T1000 (cell line): ENCODE measurements at regions not wholly inside any gene's neighbourhood (a gene's known extent, or its start where the extent isn't known, plus 50 kb on each side); places are given as distances from the start of the nearest gene placed in this dataset.

ENCODE experiments used
- DNase-seq: peaks from one replicate; lab custom pipeline; 2025; ENCODE audit warnings: mixed read lengths; lab: John Stamatoyannopoulos, UW

DNA sequence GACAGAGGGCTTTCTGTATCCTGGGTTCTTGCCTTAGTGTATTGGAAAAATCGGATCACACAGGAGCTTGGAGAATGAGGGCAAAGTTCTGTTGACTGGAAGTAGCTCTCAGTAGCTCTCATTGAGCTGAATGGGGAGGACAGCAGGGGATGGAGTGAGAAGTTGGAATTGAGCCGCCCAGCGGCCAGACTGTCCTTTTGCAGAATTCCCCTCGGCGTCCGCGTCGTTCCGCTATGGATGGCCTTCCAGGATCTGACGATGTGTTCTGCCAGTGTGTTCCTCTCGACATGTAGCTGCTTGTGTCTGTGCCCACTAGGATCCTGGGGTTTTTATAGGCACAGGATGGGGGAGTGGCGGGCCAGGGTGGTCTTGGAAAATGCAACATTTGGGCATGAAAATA is 351.8 kb upstream of the SEMA3A start:
- no peak for DNase-seq

DNA sequence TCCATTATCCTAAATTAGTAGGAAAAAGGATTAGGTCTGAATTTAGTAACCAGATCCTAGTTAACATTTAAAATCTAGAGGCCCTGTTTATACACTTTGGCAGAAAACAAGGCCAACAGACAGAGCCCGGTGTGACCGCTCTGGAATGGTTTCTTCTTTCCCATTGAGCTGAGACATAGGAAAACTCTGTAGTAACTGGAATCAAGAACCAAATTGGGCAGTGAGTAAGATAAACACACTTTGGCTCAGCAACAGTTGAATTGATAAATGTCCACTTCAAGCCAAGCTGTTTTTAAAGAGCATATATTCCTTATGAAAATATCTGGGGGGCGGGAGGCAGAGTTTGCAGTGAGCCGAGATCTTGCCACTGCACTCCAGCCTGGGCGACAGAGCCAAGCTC is 343.7 kb upstream of the SEMA3A start:
- no peak for DNase-seq

DNA sequence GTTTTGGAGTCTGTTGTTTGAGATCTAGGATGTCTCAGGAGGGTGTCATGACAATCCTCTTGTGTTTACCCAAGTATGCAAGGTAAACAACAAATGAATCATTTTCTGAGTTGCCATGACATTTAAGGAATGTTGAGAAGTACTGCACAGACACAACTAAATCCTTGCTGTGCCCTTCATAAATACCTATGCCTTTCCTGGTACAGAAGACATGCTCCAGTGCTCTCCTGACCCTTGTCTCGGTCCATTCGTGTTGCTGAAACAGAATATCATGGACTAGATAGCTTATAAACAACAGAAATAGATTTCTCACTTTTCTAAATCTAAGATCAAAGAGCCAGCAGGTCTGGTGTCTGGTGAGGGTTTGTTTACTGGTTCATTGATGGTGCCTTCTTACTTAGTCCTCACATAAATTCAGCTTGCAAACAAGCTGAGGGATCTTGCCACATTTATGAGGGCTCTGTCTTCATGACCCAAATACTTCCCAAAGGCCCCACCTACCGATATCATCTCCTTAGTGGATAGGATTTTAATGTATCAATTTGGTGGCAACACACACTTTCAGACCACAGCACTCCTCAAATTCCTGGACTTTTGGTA is 341.8 kb upstream of the SEMA3A start:
- DNase-seq, result no peak

DNA sequence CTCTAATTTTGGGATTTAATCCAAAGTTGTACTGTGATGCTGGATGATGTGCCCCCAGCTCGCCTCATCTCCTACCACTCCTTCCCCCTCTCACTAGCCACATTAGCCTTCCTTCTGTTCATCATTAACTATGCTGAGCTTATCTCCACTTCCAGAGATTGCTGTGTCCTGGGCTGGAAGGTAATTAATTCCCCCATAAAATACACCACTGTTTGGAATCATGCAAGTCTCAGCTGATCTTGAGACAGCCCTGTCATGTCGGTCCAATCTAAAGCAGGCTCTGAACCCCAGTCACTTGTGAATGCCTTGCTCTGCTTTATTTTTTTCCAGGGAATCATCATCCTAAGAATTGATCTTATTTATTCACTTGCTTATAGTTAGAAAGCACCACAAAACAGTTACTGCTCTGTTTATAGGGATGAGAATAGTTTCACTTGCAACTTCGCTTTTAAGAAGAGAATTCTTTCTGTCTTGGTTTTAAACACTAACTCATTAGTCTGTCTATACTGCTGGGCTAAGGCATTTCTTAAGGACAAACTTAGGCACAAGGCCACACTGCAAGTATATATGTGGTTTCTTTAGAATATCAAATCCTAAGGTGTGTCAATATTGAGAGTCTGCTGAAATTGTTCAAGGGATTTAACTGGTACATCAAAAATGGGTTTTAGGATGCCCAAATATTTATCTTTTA is 341.1 kb upstream of the SEMA3A start:
- no peak for DNase-seq

DNA sequence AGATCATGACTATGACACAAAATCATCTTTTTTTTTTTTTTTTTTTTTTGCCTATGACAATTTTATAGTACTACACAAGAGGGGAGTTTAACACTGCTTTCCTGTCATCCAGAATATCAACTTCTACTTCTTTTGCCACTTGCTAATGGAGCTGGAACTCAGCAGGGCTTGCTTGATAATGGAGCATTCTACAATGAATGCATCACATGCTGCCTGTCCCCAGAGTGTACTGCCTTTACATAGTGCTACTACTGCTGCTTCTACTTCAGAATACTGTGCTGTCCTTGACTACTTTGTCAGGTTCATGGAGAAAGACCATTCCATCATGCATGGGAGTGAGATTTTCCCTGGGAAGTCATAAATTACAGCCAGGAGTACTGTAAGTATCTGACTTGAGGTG is 338.6 kb upstream of the SEMA3A start:
- no peak for DNase-seq

DNA sequence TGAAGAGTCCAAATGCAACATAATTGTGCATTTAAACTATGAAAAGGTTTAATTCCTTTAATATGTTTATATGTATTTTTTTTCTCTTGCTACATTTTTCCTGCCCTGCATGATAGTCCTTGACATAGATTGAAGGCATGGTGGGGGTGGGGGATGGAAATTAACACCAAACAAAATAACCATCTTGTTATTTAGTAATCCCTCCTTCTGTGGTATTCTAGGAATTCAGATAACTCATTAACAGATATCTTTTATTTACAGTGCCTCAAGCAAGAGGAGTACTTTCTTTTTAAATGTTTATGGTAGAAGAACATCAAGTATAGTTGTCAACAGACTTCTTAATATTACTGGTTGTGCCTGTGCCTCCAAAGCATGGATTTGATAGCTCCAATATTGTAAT is 337.6 kb upstream of the SEMA3A start:
- DNase-seq, result no peak

DNA sequence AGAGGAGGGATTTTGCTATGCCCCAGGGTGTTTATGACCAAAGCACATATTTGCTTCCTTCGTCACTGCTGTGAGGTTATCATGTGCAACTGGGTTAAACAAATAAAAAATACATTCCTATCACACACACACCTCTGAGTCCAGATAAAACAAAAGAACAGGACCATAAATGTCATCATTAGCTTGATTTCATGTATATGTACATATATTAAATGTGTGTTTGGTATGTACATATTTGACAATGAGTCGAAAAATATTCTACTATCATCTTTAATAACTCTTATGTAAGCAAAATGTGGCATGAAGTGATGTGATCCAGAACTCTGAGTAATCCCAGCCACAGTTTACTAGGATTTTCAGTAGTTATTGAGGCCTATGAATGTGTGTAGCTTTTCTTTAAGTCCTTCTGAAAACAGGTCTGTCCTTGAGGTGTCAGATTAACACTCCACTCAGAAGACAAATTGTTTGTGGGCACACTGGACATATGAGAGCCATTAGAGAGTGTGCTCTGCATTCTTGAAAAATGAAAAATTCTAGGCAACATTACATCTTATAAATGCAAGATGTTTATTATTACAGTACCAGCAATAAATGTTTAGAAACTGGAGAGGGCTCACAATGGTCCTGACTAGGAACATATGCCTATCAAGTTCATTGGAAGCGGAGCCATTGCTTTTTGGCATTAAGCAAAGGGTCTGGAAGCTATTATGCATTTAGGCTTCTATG is 335.1 kb upstream of the SEMA3A start:
- DNase-seq, result peak; percentile 39

DNA sequence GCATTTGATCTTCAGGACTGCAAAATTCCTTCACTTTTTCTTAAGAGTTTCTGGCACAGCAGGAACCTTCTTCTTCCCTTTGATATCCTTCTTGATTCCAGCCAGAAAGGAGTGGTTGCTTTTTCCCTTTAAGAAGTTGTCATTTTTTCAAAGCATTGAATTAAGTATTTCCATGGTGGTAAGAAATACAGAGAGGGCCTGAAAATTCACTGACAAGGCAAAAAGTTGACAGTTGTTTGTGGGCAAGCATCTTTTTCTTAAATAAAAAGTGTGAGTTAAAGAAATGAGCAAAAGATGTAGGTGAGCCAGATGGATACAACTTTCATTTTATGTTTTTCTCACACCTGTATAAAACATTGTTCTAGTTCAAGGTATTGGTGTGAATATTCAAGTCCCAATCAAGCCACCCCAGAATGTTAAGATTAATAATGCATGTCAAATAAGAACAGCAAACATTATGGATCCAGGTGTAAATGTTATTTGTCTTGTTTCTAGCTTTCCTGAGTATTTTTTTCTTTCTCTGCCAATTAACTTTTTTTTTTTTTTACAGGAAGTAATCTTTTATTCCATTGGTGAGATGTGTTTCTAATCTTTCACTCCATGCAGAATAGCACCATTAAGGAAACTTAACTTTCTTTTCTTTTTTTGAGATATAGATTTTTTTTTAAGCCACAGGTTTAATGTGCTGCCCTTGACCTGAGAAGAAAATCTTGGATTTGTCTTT is 334.3 kb upstream of the SEMA3A start:
- DNase-seq, result no peak

DNA sequence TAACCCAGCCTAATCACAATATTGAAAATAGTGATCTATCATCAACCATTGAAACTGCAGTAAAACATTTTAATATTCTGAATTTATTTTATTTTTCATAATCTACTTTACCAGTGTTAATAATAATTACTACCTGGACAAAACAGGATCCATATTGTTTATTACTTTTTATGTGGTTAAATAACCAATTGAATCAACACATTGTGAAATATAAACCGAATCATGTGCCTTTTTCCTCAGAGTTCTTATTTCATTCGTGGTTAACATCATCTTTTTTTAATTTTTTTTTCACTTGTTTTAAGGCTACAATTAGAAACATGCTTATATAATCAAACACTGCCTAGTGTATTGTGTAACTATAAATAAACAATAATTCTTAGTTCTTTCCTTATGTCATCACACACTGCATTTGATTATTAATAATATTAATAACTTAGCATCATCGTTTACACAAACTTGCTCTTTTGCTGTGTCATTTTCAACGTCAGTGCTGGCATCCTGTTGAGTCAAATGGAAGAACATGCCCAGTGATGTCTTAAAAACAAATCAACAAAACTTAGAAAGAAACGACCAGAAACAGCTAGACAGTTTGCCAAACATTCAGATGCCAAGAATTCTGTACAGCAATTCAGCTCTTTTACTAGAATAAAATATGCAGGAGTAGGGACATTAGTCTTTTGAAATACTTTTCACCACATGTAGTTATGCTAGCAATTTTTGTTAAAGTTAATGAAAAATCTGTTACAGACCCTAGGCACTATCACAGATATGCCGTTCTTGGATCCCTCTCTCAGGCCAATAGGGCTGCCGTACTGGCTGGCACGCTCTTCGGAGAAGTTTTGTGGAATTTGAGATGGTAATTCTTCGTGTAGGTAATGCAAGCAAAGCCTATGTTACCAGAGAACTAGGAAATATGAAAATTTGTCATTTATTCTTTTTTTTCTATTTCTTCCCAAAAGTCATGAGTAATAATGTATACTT is 330.4 kb upstream of the SEMA3A start:
- DNase-seq, result no peak

DNA sequence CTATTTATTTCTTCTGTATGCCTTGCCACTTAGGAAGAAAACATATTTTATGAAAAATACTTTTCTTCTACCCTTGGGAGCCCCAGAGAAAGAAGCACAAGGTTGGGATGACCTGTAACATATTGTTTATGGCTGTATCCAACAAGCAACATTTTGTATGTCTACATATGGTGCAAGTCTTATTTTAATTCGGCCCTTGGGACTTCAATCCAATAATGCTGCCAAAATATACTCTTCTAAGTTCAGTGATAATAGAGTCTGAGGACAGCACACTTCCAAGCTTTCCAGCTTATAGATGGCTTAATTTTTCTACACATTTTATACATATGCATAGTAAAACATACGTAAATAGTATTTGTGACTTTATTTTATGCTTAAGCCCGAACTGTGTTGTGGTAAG is 318.5 kb upstream of the SEMA3A start:
- no peak for DNase-seq

DNA sequence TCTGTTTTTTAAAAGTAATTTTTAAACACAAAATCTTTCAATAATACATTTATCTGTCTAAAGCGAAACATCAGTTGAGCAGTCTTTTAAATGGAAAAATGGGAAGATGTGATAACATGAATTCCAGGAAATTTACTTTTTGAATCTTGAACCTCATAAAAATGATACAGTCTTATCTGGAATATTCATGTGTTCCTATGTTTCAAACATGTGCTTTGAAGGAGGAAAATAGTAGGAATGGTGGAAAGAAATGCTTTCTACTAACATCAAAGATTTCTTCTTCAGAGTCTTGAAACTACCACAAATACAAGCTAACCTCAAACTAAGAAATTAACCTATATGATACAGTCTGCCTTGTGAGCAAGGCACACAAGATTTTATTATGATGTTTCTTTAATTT is 317.5 kb upstream of the SEMA3A start:
- no peak for DNase-seq

DNA sequence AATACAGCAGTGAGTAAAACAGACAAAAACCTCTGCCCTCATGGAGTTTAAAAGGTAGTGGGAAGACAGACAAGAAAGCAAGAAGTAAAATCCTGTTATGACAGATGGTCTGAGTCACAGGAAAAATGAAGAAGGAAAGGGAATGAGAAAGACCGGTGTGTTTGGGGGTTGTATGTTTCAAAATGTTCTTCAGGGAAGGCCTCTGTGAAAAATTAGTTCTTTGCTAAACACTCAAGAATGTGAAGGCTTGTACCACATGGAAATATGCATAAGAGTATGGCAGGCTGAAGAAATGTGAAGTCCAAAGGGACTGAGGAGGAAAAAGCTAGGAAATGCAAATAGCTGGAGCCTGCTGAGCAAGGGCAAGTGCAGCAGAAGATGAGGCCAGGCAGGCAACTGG is 315.9 kb upstream of the SEMA3A start:
- DNase-seq, result no peak

DNA sequence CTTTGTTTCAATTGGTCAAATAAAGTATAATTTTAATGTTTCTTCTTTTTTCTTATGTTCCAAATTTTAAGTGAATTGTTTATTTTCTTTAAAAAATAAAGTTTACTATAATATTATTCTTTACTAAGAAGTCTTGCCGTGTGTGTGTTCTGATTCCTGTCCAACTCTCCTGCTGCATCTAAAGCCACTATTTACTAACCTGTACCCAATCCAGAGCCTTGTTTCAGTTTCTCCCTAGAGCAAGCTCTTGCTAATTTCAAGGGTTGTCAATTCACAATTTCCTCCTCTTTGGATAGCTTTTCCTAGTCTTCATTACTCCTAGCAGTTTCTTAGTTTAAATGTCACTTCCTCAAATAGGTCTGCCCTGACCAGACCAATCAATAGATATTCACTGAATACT is 314.9 kb upstream of the SEMA3A start:
- no peak for DNase-seq

DNA sequence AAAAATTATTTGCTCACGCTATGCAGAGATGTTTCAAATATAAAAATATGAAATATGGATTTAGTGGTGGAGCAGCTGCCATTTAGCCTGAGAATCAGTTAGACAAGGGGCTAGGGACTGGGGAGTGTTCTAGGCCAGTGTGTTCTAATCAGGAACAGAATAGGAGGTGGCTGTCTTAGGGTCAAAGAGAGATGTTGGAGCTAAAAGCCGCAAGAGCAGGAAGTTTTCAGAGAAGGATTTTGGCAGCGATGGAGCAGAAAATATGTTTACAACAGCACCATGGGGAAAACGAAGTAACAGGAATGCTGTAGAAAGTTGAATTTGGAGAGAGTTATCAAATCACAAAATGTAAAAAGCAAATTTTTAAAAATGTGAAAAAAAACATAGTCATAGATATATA is 314.0 kb upstream of the SEMA3A start:
- no peak for DNase-seq

DNA sequence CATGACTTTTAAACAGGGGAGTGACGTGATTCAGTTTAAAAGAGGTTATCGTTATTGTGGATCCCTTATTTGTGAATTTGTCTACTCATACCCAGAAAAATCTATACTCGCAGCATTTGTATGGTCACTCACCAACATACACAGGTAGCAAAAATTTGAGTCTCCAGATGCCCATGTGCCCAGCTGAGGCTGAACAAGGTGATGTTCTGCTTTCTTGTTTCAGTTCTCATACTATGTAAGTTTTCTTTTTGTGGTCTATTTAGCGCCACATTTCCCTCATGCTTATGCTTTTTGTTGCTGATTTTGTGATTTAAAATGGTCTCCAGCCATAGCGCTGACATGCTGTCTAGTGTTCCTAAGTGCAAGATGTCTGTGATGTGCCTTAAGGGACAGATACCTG is 312.9 kb upstream of the SEMA3A start:
- DNase-seq, result no peak

DNA sequence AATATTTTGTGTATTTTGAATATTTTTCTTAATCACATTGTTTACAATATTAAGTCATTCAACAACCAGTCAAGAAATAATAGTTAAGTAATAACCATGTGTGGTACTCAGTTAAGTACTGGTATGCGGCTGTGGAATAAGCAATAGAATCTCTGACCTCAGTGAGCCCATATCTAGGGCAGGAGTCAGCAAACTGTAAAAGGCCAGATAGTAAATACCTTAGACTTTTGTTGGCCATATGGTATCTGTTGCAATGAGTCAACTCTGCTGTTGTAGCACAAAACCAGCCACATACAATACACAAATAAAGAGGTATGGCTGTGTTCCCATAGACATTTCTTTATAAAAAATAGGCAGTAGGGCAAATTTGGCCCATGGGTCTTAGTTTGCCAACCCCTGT is 311.6 kb upstream of the SEMA3A start:
- no peak for DNase-seq

DNA sequence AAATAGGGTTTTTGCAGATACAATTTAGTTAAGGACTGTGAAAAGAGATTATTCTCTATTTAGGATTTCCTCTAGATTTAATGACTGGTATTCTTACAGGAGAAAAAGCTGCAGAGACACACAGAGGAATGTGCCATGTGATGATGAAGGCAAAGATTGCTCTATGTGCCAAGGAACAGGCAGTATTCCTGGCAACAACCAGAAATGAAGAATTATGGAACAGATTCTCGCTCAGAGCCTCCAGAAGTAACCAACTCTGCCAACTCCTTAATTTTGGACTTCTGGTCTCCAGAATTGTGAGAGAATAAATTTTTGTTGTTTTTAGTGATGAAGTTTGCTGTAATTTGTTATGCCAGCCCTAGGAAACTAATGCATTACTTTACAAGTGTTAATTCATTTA is 307.6 kb upstream of the SEMA3A start:
- no peak for DNase-seq

DNA sequence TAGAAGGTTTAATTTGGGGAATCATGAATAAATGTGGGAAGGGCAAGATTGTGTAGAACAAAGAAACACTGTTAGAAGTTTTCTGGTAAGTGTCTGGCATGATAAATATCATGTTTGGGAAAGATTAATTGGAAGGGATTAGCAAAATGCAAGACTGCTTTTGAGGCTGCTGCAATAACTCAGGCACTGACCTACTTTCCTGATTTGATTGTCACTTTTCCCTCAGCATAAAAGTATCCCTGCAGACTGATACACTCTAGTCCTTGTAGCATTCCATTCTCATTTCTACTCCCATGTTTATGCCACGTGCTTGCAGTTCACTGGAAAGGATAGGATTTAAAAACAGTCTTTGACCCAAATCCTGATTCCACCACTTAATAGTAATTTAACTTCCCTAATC is 303.3 kb upstream of the SEMA3A start:
- DNase-seq, result no peak

DNA sequence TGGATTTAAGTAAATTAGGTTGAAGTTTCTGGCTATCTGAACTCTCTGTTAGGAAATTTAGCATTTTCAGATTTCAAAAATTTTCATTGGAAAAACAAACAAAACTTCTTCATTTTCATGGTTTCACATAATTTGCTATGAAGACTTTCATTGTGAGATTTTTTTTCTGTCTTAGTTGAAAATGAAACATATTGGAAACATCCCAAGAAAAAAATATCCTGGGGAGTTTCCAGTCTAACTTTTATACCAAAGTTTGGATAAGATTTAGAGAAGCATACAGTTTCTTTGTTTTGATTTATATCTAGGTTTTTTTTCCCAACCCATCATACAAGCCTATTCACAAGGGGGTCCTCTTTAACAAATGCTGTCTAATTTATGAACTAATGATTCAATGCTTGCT is 300.5 kb upstream of the SEMA3A start:
- no peak for DNase-seq

DNA sequence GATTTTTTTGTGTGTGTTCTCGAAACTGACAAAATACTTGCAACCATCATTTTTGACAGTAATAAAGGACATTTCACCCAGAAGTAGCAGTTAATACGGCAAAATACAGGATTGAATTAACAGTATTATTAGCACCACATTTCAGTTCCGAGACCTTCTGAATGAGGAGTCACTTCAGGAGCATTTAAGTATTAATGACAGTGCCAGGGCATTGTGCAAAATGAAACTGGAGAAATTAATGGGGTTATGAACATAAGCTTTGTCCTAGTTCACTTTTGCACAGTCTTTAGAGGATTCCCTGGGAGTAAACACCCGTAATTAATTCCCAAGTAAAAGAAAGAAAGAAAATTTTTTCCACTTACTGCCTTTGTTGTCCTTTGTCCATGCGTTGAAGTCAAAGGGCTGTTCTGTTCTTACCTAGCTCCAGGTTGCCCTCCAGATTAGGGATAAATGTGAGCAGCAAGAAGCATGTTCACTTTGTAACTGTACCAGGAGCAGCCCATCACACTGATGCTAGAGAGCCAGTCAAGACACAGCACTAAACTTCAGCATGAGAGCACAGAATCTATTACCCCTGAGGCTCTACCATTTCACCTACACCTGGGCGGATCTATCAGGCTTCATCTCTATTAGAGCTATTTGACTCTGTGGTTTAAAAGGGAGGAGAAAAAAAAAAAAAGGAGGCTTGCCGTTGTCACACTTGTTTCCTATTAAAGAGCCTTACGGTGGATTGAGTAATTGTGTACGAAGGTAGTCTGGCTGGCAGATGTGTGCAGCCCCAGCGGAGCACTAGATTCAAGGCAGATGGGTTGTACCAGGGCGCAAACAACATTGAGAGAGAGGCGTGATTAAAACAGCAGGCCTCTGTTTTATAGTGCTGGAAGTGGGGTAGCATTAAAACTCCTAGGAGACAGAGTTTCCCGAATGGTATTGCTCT is 297.8 kb upstream of the SEMA3A start:
- no peak for DNase-seq

DNA sequence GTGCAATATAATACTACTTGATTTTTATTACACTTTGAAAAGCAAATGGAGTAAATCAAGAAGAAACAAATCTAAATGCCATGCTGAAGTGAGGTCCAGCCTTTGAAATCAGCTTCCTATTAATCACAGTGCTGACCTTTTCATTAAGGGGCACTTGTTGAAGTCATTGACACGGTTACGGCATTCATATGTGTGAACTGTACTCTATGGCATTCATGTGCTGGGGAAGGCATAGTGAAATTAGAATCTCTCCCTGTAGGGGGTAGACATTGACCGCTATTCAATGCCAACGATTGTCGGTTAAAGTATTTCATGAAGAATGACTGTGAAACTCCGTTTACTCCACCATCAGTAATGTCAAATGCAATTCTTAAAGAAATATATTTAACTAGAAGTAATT is 296.1 kb upstream of the SEMA3A start:
- DNase-seq, result no peak
